Caco-2 (cell line): ENCODE measurements at regions not wholly inside any gene's neighbourhood (a gene's known extent, or its start where the extent isn't known, plus 50 kb on each side); places are given as distances from the start of the nearest gene placed in this dataset.

ENCODE experiments used
- BruUV-seq: library from RNA; stranded (reverse); fragments of 400-500 nt; replicated peaks from 2 replicates; lab custom pipeline; 2021; lab: Mats Ljungman, UMichigan
- CTCF ChIA-PET: fragments of 300-600 bp; sonication (Branson Sonifier 250); formaldehyde crosslinking; loops from one replicate; lab custom pipeline; 2022; ENCODE audit warnings: antibody characterized with exemption; lab: Charles Lee
- POLR2A ChIA-PET: fragments of 300-600 bp; sonication (Branson Sonifier 250); formaldehyde crosslinking; loops from one replicate; lab custom pipeline; 2022; ENCODE audit warnings: antibody characterized with exemption; lab: Charles Lee
- DNase-seq, 2 experiments: peaks; one replicate each; pipeline versions ENCODE4 v3.0.0 to v3.0.0-alpha.2; 2020 to 2022
- H3K27me3 ChIP-seq: replicated peaks from 2 replicates; pipeline ENCODE4 v1.6.0; 2011; ENCODE audit warnings: low read length; ENCODE audit not compliant: control insufficient read depth, insufficient read depth
- H3K36me3 ChIP-seq: 2 replicates; pipeline ENCODE4 v1.5.1; 2011; ENCODE audit warnings: low read length; ENCODE audit not compliant: control insufficient read depth, insufficient read depth
- H3K4me1 ChIP-seq: fragments of 250-450 bp; sonication (Bioruptor Pico); 2 replicates; pipeline ENCODE4 v1.5.1; 2020; ENCODE audit warnings: mild to moderate bottlenecking
- H3K4me3 ChIP-seq: 2 replicates; pipeline ENCODE4 v1.5.1; 2011; ENCODE audit warnings: low read depth, mild to moderate bottlenecking, control low read depth, low read length
- H3K9me3 ChIP-seq: fragments of 250-450 bp; sonication (Bioruptor Pico); 2 replicates; pipeline ENCODE4 v1.5.1; 2020; ENCODE audit warnings: mild to moderate bottlenecking, moderate library complexity
- H3K27ac Mint-ChIP-seq: one replicate; pipeline ENCODE4 v1.8.0; 2022; ENCODE audit warnings: mixed read lengths; ENCODE audit not compliant: unreplicated experiment
- H3K27me3 Mint-ChIP-seq: one replicate; pipeline ENCODE4 v1.8.0; 2022; ENCODE audit warnings: mixed read lengths; ENCODE audit not compliant: insufficient read depth, unreplicated experiment
- H3K36me3 Mint-ChIP-seq: one replicate; pipeline ENCODE4 v1.8.0; 2022; ENCODE audit warnings: mild to moderate bottlenecking, mixed read lengths; ENCODE audit not compliant: insufficient read depth, unreplicated experiment
- H3K4me1 Mint-ChIP-seq: one replicate; pipeline ENCODE4 v1.8.0; 2022; ENCODE audit warnings: low read depth, mixed read lengths; ENCODE audit not compliant: unreplicated experiment
- H3K4me3 Mint-ChIP-seq: one replicate; pipeline ENCODE4 v1.8.0; 2022; ENCODE audit warnings: mild to moderate bottlenecking, moderate library complexity, mixed read lengths; ENCODE audit not compliant: unreplicated experiment
- H3K9me3 Mint-ChIP-seq: one replicate; pipeline ENCODE4 v1.8.0; 2022; ENCODE audit warnings: mixed read lengths; ENCODE audit not compliant: unreplicated experiment
- CTCF ChIP-seq, 2 experiments: fragments of 200-600 bp in 1 of 2; IDR thresholded peaks; 1 replicate in 1 of 2; 2 replicates in 1 of 2; pipeline versions ENCODE4 v1.5.1 to v1.8.0; 2011 to 2022; ENCODE audit warnings: antibody characterized with exemption in 1 of 2, control low read depth in 1 of 2, inconsistent platforms in 1 of 2, low read depth in 1 of 2, low read length in 1 of 2, mild to moderate bottlenecking in 1 of 2, moderate library complexity in 1 of 2; ENCODE audit not compliant: insufficient read depth in 1 of 2, severe bottlenecking in 1 of 2, unreplicated experiment in 1 of 2
- intact Hi-C: fragments of 100-400 bp; cut with micrococcal nuclease; formaldehyde crosslinking; loops from one replicate; pipeline ENCODE4 v1.10.0; 2022; ENCODE audit not compliant: unreplicated experiment

- no TSS peak for BruUV-seq
- Histone ChIP-seq H3K9me3 (0 out of 2 replicates have a peak, but pooled peaks cover 3% of the 10 kb centered on the region), H3K36me3 (no peaks in the 10 kb centered on the region), H3K27me3 (no peaks in the 10 kb centered on the region; the same call in 1 of the 2 replicates), H3K4me3 (no peak overlapping the region), H3K4me1 (no peaks in the 10 kb centered on the region)
- no peaks in the 10 kb centered on the region for H3K9me3 Mint-ChIP-seq
- H3K27ac Mint-ChIP-seq, result no peak overlapping the region
- POLR2A ChIA-PET, result no interaction called here
- peak; percentile 5 to 45 for DNase-seq
- intact Hi-C loops, result no loop called here
- CTCF ChIA-PET, result no interaction called here
- H3K36me3 Mint-ChIP-seq, result no peaks in the 10 kb centered on the region
- H3K4me1 Mint-ChIP-seq, result peaks cover 5% of the 10 kb centered on the region
- H3K4me3 Mint-ChIP-seq, result no peak overlapping the region
- TF ChIP-seq CTCF (IDR thresholded peaks at IDR 0.05; ENCODE audit: insufficient read depth in 1 of 2, low read depth in 1 of 2, low read length in 1 of 2, severe bottlenecking in 1 of 2, unreplicated experiment in 1 of 2), result no peak
- no peaks in the 10 kb centered on the region for H3K27me3 Mint-ChIP-seq
Observed at GRCh38 chr6:10201606-10202510, 213.0 kb downstream of the TFAP2A start.

DNA sequence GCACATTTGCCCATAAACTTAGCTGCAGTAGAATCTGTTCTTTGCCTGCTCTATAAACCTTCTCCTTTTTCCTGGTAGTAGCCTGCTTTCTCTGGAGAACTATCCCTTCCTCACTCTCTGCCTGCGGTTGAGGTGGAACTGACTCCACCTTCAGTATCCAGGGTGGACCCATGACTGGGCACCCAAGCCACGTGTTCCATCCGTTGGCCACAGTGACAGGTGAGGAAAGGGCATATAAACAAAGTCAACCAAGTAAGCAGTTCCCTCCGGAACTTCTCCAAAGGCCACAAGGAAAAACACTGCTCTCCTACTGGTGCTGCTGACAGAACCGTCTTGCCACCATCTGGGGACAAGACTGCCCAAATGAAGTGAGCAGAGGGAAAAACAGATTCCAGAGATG is 218.8 kb downstream of the TFAP2A start:
- Histone ChIP-seq H3K9me3 (0 out of 2 replicates have a peak, but pooled peaks cover 3% of the 10 kb centered on the region), H3K4me3 (no peak overlapping the region), H3K36me3 (no peaks in the 10 kb centered on the region), H3K4me1 (no peaks in the 10 kb centered on the region), H3K27me3 (no peaks in the 10 kb centered on the region; the same call in none of the 2 replicates)
- intact Hi-C loops, result no loop called here
- Mint-ChIP-seq H3K27me3 (no peaks in the 10 kb centered on the region), H3K4me1 (no peaks in the 10 kb centered on the region), H3K36me3 (no peaks in the 10 kb centered on the region), H3K27ac (no peak overlapping the region), H3K4me3 (no peak overlapping the region), H3K9me3 (no peaks in the 10 kb centered on the region)
- CTCF ChIA-PET, result no interaction called here
- POLR2A ChIA-PET, result interaction anchor here (0.6 kb wide), 1 partner anchor 1341 kb away, joined by 5 read pairs; no protein-coding TSS in a partner anchor
- no peak for DNase-seq
- no TSS peak for BruUV-seq
- TF ChIP-seq CTCF (IDR thresholded peaks at IDR 0.05; ENCODE audit: insufficient read depth in 1 of 2, low read depth in 1 of 2, low read length in 1 of 2, severe bottlenecking in 1 of 2, unreplicated experiment in 1 of 2), result no peak

GRCh38 chr6:10194816-10195672 is 219.8 kb downstream of the TFAP2A start:
- Histone ChIP-seq H3K4me1 (no peaks in the 10 kb centered on the region), H3K4me3 (no peak overlapping the region), H3K9me3 (no peaks in the 10 kb centered on the region), H3K36me3 (no peaks in the 10 kb centered on the region), H3K27me3 (no peaks in the 10 kb centered on the region; the same call in none of the 2 replicates)
- Mint-ChIP-seq H3K27me3 (no peaks in the 10 kb centered on the region), H3K36me3 (no peaks in the 10 kb centered on the region), H3K9me3 (no peaks in the 10 kb centered on the region), H3K4me1 (no peaks in the 10 kb centered on the region), H3K27ac (no peak overlapping the region), H3K4me3 (no peak overlapping the region)
- no TSS peak for BruUV-seq
- no peak for DNase-seq
- intact Hi-C loops, result no loop called here
- no peak for TF ChIP-seq CTCF (IDR thresholded peaks at IDR 0.05; ENCODE audit: insufficient read depth in 1 of 2, low read depth in 1 of 2, low read length in 1 of 2, severe bottlenecking in 1 of 2, unreplicated experiment in 1 of 2)
- POLR2A ChIA-PET, result no interaction called here
- CTCF ChIA-PET, result no interaction called here
